SK-N-SH (cell line): ENCODE measurements at regions not wholly inside any gene's neighbourhood (a gene's known extent, or its start where the extent isn't known, plus 50 kb on each side); places are given as distances from the start of the nearest gene placed in this dataset.

Experiments
- CTCF ChIA-PET: fragments of 300-600, 350-600 bp; formaldehyde crosslinking; extraction: SDS; loops from one replicate; lab custom pipeline; 2021; lab: Yijun Ruan, JAX
- POLR2A ChIA-PET: fragments of 350-600 bp; sonication (Branson Sonifier 250); formaldehyde crosslinking; extraction: SDS; loops from one replicate; lab custom pipeline; 2020; ENCODE audit warnings: antibody characterized with exemption, inconsistent platforms; lab: Yijun Ruan, JAX
- DNase-seq: peaks from one replicate; pipeline ENCODE4 v3.0.0; 2012
- H2AFZ ChIP-seq: fragments of 200-600 bp; sonication (generic); 2 replicates; pipeline ENCODE4 v1.8.1; 2016; ENCODE audit warnings: antibody characterized with exemption, mild to moderate bottlenecking, low read depth
- H3F3A ChIP-seq: fragments of 200-600 bp; sonication (generic); replicated peaks from 2 replicates; pipeline ENCODE3; 2016; ENCODE audit warnings: antibody characterized with exemption, mild to moderate bottlenecking; ENCODE audit not compliant: insufficient read depth
- H3K27ac ChIP-seq, 2 experiments: fragments of 200-500 bp in 1 of 2; fragments of 200-600 bp in 1 of 2; sonication (Bioruptor generic) in 1 of 2; sonication (generic), shearing (Covaris generic) in 1 of 2; 2 replicates each; pipeline versions ENCODE4 v1.5.1 to v1.6.1; 2014 to 2016; ENCODE audit warnings: low read depth in 2 of 2, inconsistent platforms in 1 of 2, low read length in 1 of 2, mild to moderate bottlenecking in 1 of 2, mixed read lengths in 1 of 2
- H3K27me3 ChIP-seq: fragments of 200-600 bp; sonication (generic), shearing (Covaris generic); 2 replicates; pipeline ENCODE4 v1.6.1; 2016; ENCODE audit warnings: mixed run types; ENCODE audit not compliant: insufficient read depth
- H3K36me3 ChIP-seq, 2 experiments: fragments of 200-500 bp in 1 of 2; fragments of 200-600 bp in 1 of 2; sonication (Bioruptor generic) in 1 of 2; sonication (generic) in 1 of 2; replicated peaks in 1 of 2; 2 replicates each; pipeline versions ENCODE3 to v1.5.1; 2014 to 2016; ENCODE audit warnings: low read length in 1 of 2, mild to moderate bottlenecking in 1 of 2; ENCODE audit not compliant: insufficient read depth in 2 of 2, control insufficient read depth in 1 of 2
- H3K4me1 ChIP-seq, 2 experiments: fragments of 200-500 bp in 1 of 2; fragments of 200-600 bp in 1 of 2; sonication (Bioruptor generic) in 1 of 2; sonication (generic), shearing (Covaris generic) in 1 of 2; 2 replicates each; pipeline versions ENCODE4 v1.5.1 to v1.6.1; 2014 to 2016; ENCODE audit warnings: low read depth in 1 of 2, low read length in 1 of 2, mixed run types in 1 of 2; ENCODE audit not compliant: insufficient read depth in 2 of 2, control insufficient read depth in 1 of 2
- H3K4me2 ChIP-seq: fragments of 200-600 bp; sonication (generic), shearing (Covaris generic); 2 replicates; pipeline ENCODE4 v1.6.1; 2017; ENCODE audit warnings: mixed run types
- H3K4me3 ChIP-seq, 2 experiments: fragments of 200-500 bp in 1 of 2; fragments of 200-600 bp in 1 of 2; sonication (Bioruptor generic) in 1 of 2; sonication (generic), shearing (Covaris generic) in 1 of 2; 2 replicates each; pipeline versions ENCODE4 v1.5.1 to v1.8.1; 2014 to 2016; ENCODE audit warnings: low read depth in 2 of 2, inconsistent platforms in 1 of 2, low read length in 1 of 2, mild to moderate bottlenecking in 1 of 2, mixed read lengths in 1 of 2, moderate library complexity in 1 of 2
- H3K79me2 ChIP-seq: fragments of 200-600 bp; sonication (generic); 2 replicates; pipeline ENCODE4 v1.8.1; 2017; ENCODE audit warnings: mild to moderate bottlenecking; ENCODE audit not compliant: insufficient read depth
- H3K9ac ChIP-seq: fragments of 200-600 bp; sonication (generic); 2 replicates; pipeline ENCODE4 v1.6.1; 2017; ENCODE audit warnings: mixed run types
- H3K9me2 ChIP-seq: fragments of 200-600 bp; sonication (generic); 2 replicates; pipeline ENCODE4 v1.6.1; 2017; ENCODE audit warnings: mixed run types
- H3K9me3 ChIP-seq: fragments of 200-600 bp; sonication (generic); 2 replicates; pipeline ENCODE4 v1.6.1; 2017; ENCODE audit warnings: mixed run types, mild to moderate bottlenecking, moderate library complexity
- H4K20me1 ChIP-seq: fragments of 200-600 bp; sonication (generic); 2 replicates; pipeline ENCODE4 v1.6.1; 2017; ENCODE audit warnings: mild to moderate bottlenecking, mixed run types; ENCODE audit not compliant: insufficient read depth
- CHD2 ChIP-seq: fragments of 150-350 bp; IDR thresholded peaks from 2 replicates; pipeline ENCODE4 v1.6.1; 2018; ENCODE audit warnings: low read length; ENCODE audit not compliant: partially characterized antibody
- CTCF ChIP-seq: fragments of 200-600 bp; sonication (generic); IDR thresholded peaks from 2 replicates; pipeline ENCODE4 v1.6.1; 2017; ENCODE audit warnings: antibody characterized with exemption, mild to moderate bottlenecking, moderate library complexity
- ELF1 ChIP-seq: IDR thresholded peaks from 2 replicates; pipeline ENCODE4 v1.4.0; 2012
- FOSL2 ChIP-seq: IDR thresholded peaks from 2 replicates; pipeline ENCODE4 v1.4.0; 2012; ENCODE audit warnings: low read depth, mild to moderate bottlenecking, moderate library complexity, borderline replicate concordance
- FOXJ3 ChIP-seq: sonication (generic); formaldehyde crosslinking; IDR thresholded peaks from 2 replicates; pipeline ENCODE4 v1.5.1; 2020; ENCODE audit warnings: mild to moderate bottlenecking, missing genetic modification reagents
- FOXM1 ChIP-seq: IDR thresholded peaks from 2 replicates; pipeline ENCODE4 v1.4.0; 2012; ENCODE audit warnings: low read depth, mild to moderate bottlenecking
- GABPA ChIP-seq: IDR thresholded peaks from 2 replicates; pipeline ENCODE4 v1.4.0; 2012; ENCODE audit warnings: low read depth, mild to moderate bottlenecking
- GATA2 ChIP-seq: sonication (generic); formaldehyde crosslinking; IDR thresholded peaks from 2 replicates; pipeline ENCODE4 v1.5.0; 2020; ENCODE audit warnings: mild to moderate bottlenecking, missing genetic modification reagents
- JUND ChIP-seq: IDR thresholded peaks from 2 replicates; pipeline ENCODE4 v1.4.0; 2012
- MXI1 ChIP-seq: IDR thresholded peaks from 2 replicates; pipeline ENCODE4 v1.6.1; 2012; ENCODE audit warnings: mild to moderate bottlenecking, low read depth, low read length, improper control_type of control experiment
- PBX3 ChIP-seq: IDR thresholded peaks from 2 replicates; pipeline ENCODE4; 2012
- POLR2AphosphoS5 ChIP-seq: IDR thresholded peaks from 2 replicates; pipeline ENCODE4 v1.6.1; 2012; ENCODE audit warnings: low read depth, low read length
- RAD21 ChIP-seq: IDR thresholded peaks from 2 replicates; pipeline ENCODE4 v1.6.1; 2012; ENCODE audit warnings: mild to moderate bottlenecking, low read length
- SMC3 ChIP-seq: IDR thresholded peaks from 2 replicates; pipeline ENCODE4 v1.6.1; 2012; ENCODE audit warnings: low read depth, low read length, improper control_type of control experiment
- TCF12 ChIP-seq: IDR thresholded peaks from 2 replicates; pipeline ENCODE4 v1.4.0; 2012
- TEAD4 ChIP-seq: IDR thresholded peaks from 2 replicates; pipeline ENCODE4 v1.4.0; 2012; ENCODE audit warnings: mild to moderate bottlenecking, borderline replicate concordance; ENCODE audit not compliant: insufficient read depth
- YY1 ChIP-seq: IDR thresholded peaks from 2 replicates; pipeline ENCODE4 v1.4.0; 2012; ENCODE audit warnings: low read depth, mild to moderate bottlenecking
- WGBS: methylation state at CpG from one replicate; pipeline ENCODE4 v1.1.6; 2017; ENCODE audit warnings: low lambda C conversion rate; 5-methylcytosine and 5-hydroxymethylcytosine counted together
- TF ChIP-seq, protein P1 (sequence below): IDR thresholded peaks from 2 replicates; pipeline ENCODE4 v1.4.0; 2012; ENCODE audit warnings: low read depth, borderline replicate concordance
- TF ChIP-seq, protein P2 (sequence below): IDR thresholded peaks from 2 replicates; pipeline ENCODE4 v1.4.0; 2012; ENCODE audit warnings: low read depth

DNA sequence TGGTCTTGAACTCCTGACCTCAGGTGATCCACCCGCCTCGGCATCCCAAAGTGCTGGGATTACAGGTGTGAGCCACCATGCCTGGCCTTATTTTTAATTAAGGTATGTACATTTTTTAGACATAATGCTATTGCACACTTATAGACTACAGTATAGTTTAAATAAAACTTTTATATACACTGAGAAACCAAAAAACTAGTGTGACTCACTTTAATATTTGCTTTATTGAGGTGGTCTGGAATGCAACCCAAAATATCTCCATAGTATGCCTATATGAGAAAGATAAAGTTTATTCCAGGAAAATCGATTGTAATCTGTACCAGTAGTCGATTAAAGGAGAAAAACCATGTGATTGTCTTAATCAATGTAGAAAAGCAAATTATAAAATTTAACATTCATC lies 85.5 kb upstream of the ERRFI1 start:
- TF ChIP-seq ELF1 (no peak), CTCF (no peak), PBX3 (no peak), FOXJ3 (no peak), POLR2AphosphoS5 (no peak), GABPA (no peak), MXI1 (no peak), FOSL2 (no peak), CHD2 (no peak), TEAD4 (no peak), GATA2 (CRISPR knock-in tag) (no peak), YY1 (no peak), RAD21 (no peak), JUND (no peak), FOXM1 (no peak)
- TF ChIP-seq, protein P1, sequence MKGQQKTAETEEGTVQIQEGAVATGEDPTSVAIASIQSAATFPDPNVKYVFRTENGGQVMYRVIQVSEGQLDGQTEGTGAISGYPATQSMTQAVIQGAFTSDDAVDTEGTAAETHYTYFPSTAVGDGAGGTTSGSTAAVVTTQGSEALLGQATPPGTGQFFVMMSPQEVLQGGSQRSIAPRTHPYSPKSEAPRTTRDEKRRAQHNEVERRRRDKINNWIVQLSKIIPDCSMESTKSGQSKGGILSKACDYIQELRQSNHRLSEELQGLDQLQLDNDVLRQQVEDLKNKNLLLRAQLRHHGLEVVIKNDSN: no peak
- TF ChIP-seq, protein P2, sequence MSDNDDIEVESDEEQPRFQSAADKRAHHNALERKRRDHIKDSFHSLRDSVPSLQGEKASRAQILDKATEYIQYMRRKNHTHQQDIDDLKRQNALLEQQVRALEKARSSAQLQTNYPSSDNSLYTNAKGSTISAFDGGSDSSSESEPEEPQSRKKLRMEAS: no peak
- ChIA-PET CTCF (no interaction called here), POLR2A (no interaction called here)
- Histone ChIP-seq H3K9ac (no peak overlapping the region), H3K9me3 (no peaks in the 10 kb centered on the region), H3K4me2 (no peak overlapping the region), H3F3A (no peaks in the 10 kb centered on the region), H3K27me3 (no peaks in the 10 kb centered on the region), H3K4me1 (0 out of 4 replicates have a peak, but pooled peaks cover 0 to 4% of the 10 kb centered on the region in 2 experiments), H3K9me2 (no peaks in the 10 kb centered on the region), H4K20me1 (no peaks in the 10 kb centered on the region), H3K36me3 (no peaks in the 10 kb centered on the region), H3K79me2 (no peaks in the 10 kb centered on the region), H3K4me3 (no peak overlapping the region), H2AFZ (no peak overlapping the region), H3K27ac (no peak overlapping the region)
- no peak for DNase-seq
- WGBS: 91% methylated on average over 4 of the region's 4 CpGs

DNA sequence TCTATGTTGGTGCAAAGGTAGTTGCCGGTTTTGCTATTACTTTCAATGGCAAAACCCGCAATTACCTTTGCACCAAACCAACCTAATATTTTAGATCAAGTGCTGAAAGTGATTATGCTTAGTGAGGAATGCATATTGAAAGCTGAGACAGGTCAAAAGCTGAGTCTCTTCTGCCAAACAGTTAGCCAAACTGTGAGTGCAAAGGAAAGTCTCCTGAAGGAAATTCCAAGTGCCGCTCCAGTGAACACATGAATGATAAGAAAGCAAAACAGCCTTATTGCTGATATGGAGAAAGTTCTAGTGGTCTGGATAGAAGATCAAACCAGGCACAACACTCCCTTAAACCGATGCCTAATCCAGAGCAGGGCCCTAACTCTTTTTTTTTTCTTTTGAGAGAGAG lies 83.1 kb upstream of the ERRFI1 start:
- no peaks in the 10 kb centered on the region for H3K9me3 ChIP-seq
- ChIA-PET CTCF (no interaction called here), POLR2A (no interaction called here)
- H4K20me1 ChIP-seq: no peaks in the 10 kb centered on the region
- H3K9ac ChIP-seq: no peak overlapping the region
- H3K4me2 ChIP-seq: no peak overlapping the region
- H3K4me1 ChIP-seq: 0 out of 4 replicates have a peak, but pooled peaks cover 0 to 4% of the 10 kb centered on the region in 2 experiments
- H3K27ac ChIP-seq: no peak overlapping the region
- TF ChIP-seq TCF12 (no peak), SMC3 (no peak), GATA2 (CRISPR knock-in tag) (no peak), GABPA (no peak)
- TF ChIP-seq, protein P2: no peak
- no peak overlapping the region for H3K4me3 ChIP-seq
- no peaks in the 10 kb centered on the region for H3K9me2 ChIP-seq
- DNase-seq: no peak
- 81% methylated on average over 4 of the region's 4 CpGs for WGBS
- no peaks in the 10 kb centered on the region for H3K79me2 ChIP-seq
- no peaks in the 10 kb centered on the region for H3K36me3 ChIP-seq
- no peak overlapping the region for H2AFZ ChIP-seq
- no peaks in the 10 kb centered on the region for H3K27me3 ChIP-seq
- no peaks in the 10 kb centered on the region for H3F3A ChIP-seq
